NCI-H446 (cell line): ENCODE measurements at regions not wholly inside any gene's neighbourhood (a gene's known extent, or its start where the extent isn't known, plus 50 kb on each side); places are given as distances from the start of the nearest gene placed in this dataset.

ENCODE experiments used
- DNase-seq, 2 experiments: peaks; one replicate each; lab custom pipeline; 2025; lab: John Stamatoyannopoulos, UW

- DNase-seq, result no peak
These were observed 320.2 kb upstream of the JARID2 start for GRCh38 chr6:14925699-14926026.

GRCh38 chr6:14927398-14927797 lies 318.5 kb upstream of the JARID2 start:
- DNase-seq, result no peak

GRCh38 chr6:14929291-14929690 lies 316.6 kb upstream of the JARID2 start:
- DNase-seq, result no peak

GRCh38 chr6:14930366-14930989 lies 315.4 kb upstream of the JARID2 start:
- no peak for DNase-seq

GRCh38 chr6:14932485-14933182 lies 313.2 kb upstream of the JARID2 start:
- DNase-seq, result no peak

GRCh38 chr6:14933183-14933544 lies 312.7 kb upstream of the JARID2 start:
- no peak for DNase-seq

GRCh38 chr6:14934013-14934412 lies 311.9 kb upstream of the JARID2 start:
- no peak for DNase-seq

- no peak for DNase-seq
These were observed 311.0 kb upstream of the JARID2 start for GRCh38 chr6:14934844-14935243.

- DNase-seq, result no peak
These were observed 309.0 kb upstream of the JARID2 start for GRCh38 chr6:14936861-14937260.

- DNase-seq, result no peak
These were observed 302.8 kb upstream of the JARID2 start for GRCh38 chr6:14943116-14943515.

- DNase-seq, result no peak
These were observed 301.3 kb upstream of the JARID2 start for GRCh38 chr6:14944593-14944992.

GRCh38 chr6:14945461-14946185 lies 300.2 kb upstream of the JARID2 start:
- no peak for DNase-seq

GRCh38 chr6:14946753-14947152 lies 299.1 kb upstream of the JARID2 start:
- no peak for DNase-seq

GRCh38 chr6:14948586-14949245 lies 297.2 kb upstream of the JARID2 start:
- no peak for DNase-seq

GRCh38 chr6:14950103-14950969 lies 295.5 kb upstream of the JARID2 start:
- no peak for DNase-seq

GRCh38 chr6:14950970-14951276 lies 294.9 kb upstream of the JARID2 start:
- DNase-seq, result no peak

GRCh38 chr6:14951704-14952103 lies 294.2 kb upstream of the JARID2 start:
- DNase-seq, result no peak

GRCh38 chr6:14953836-14954235 lies 292.0 kb upstream of the JARID2 start:
- DNase-seq, result no peak

- no peak for DNase-seq
These were observed 288.4 kb upstream of the JARID2 start for GRCh38 chr6:14957355-14958059.

- no peak for DNase-seq
These were observed 286.5 kb upstream of the JARID2 start for GRCh38 chr6:14959324-14959885.
